ENCODE measurements at regions not wholly inside any gene's neighbourhood (a gene's known extent, or its start where the extent isn't known, plus 50 kb on each side); places are given as distances from the start of the nearest gene placed in this dataset.

DNA sequence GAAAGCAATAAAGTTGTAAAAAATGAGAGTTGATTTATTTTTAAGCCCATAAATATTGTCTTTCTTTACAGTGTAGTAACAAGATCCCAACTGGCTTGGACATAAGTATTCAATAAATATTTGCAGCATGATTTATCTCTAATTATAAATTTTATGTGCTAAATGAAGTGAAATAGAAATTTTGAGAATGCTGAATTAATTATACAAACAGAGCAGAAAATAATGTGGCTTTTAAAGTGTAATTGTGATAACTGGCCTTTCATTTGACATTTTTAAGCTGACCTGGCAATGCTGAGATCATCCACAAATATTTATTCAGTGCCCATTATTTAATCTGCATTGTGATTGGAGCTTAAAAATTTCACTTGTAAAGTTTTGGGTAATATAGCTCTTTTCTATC lies 201.6 kb upstream of the NAV3 start:
- DNase-seq (ENCODE audit: low spot score): no peak

DNA sequence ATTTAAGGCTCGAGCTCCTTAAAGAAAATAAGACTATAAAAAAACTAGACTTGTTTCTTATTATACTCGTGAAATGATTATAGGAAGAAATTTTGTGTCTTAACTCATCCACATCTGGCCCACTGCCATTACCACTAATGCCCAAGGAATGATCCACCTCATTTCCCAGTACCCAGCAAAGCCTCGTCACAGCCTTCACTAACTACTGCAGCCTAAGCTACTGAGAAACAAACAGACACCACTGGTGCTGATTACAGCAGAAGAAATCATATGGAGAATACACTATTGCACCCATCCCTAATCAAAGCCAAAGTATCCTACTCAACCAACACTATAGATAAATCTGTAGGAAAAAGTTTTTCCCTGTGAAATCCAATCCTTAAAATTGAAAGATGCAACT lies 205.3 kb upstream of the NAV3 start:
- no peak for DNase-seq (ENCODE audit: low spot score)

DNA sequence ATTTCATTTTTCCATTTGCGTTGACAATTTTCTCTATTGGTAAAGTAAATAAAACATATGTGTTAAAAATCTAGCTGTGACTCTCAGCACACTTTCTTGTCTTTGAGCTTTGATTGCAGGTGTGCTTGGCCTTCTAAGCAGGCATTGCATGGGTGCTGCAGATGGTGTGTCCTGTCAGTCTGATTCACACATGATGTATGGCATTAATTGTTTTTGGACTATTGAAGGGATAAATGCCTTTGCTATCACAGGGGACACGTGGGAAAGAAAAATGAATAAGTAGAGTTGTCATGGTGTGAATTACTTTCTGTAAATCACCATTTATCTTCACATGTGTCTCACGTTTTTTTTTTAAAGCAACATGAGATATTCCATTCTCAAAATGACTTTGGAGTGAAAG lies 211.3 kb upstream of the NAV3 start:
- DNase-seq (ENCODE audit: low spot score): no peak

DNA sequence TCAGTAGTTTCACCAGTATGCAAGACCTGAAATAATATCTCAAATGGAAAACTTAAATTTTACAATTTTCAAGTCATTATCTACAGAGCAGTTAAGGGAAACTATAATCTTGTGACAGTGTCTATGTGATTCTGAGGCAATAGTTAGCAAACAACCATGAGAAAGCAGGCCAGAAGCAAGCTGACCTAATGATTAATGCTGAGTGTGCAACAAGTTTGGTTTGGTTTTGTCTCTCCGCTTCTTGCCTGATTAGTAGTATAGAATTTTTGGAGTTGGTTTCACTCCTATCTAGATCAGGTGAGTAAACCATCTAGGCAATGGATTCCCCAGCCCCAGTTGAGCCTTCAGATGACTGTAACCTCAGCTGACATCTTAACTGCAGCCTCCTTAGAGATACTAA lies 212.9 kb upstream of the NAV3 start:
- DNase-seq (ENCODE audit: low spot score): no peak

DNA sequence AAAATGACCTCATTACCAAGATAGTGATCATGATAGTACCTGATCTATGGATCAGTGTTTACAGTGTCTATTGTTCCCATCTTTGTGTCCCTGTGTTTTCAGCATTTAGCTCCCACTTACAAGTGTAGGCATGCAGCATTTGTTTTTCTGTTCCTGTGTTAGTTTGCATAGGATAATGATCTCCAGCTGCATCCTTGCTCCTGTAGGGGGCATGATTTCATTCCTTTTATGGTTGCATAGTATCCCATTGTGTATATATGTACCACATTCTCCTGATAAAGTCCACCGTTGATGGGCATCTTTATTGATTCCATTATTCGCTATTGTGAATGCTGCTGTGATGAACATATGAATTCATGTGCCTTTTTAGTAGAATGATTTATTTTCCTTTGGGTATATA lies 215.4 kb upstream of the NAV3 start:
- DNase-seq (ENCODE audit: low spot score): no peak

DNA sequence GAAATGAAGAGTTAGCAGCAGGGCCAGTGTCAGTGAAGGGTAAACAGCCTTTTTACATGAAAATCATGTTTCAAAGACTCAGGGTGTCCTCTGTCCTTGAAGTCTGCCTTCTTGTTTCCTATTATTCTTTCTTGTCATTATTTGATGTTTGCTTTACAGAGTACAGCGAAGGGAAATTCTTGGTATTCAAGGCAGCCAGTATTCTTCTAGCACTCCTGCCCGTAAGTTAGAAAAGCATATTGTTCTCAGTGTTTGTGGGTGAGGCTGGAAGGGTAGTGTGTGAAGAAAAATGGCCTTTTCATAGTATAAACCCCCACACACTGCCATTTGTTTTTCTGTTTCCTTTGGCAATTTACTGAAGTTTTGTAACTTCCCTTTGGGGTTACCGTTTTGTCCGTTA lies 217.3 kb upstream of the NAV3 start:
- no peak for DNase-seq (ENCODE audit: low spot score)

DNA sequence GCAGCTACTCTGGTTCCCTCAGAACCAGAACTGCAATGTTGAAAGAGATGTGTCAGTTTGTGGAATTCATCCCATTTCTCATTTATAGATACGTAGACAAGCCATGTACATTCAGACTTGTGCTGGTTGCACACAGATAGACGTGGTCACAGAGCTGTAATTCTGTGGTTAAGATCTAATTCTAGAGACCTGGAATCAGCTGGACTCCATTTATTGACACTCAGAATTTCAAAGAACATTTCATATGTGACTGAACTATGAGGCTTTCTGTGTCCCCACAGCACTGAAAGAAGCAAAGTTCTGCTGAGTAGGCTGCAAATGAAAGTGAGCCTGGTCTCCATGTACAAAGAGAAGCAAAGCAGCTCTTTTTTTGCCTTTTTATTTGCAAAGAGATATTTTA lies 220.2 kb upstream of the NAV3 start:
- DNase-seq (ENCODE audit: low spot score): no peak

DNA sequence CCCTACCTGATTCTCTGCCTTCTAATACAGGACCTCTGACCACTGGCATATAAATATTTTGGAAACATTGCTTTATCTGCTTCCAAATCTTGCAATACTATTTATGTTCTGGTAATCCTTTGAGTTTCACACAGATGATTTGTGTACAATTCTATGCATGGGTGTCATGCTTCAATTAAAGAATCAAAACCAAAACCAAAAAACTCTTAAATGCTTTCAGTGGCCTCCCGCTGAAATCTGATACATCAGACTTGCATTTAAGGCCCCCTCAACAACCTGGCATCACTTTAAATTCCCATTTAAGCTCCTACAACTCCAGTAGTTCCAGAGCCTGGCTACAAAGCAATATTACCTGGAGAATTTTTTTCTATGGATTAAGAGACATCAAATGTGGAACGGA lies 221.7 kb upstream of the NAV3 start:
- no peak for DNase-seq (ENCODE audit: low spot score)

DNA sequence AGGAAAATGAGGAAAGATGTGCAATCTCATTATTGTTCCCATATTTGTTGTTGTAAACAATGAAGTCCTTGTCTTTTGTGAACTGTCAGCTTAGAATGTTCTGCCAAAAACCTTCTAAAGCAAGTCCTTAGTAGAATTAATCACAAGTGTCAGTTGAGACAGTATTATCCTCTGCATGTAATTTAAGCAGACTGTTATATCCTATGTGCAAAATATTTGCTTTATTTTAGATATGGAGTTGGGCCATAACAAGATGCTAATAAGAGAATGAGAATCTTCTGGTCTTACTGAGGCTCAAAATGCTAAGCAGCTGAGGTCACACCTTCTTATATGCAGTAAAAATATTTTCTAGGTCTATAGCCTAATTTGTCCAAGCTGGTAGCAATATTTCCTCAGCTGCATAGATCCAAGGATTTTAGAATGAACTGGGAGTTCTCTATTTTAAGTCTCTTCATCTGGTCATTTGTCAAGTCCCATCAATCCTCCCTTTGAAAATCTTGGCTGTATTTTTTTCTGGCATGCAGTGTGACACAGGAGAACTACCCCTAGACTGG lies 222.3 kb upstream of the NAV3 start:
- no peak for DNase-seq (ENCODE audit: low spot score)

DNA sequence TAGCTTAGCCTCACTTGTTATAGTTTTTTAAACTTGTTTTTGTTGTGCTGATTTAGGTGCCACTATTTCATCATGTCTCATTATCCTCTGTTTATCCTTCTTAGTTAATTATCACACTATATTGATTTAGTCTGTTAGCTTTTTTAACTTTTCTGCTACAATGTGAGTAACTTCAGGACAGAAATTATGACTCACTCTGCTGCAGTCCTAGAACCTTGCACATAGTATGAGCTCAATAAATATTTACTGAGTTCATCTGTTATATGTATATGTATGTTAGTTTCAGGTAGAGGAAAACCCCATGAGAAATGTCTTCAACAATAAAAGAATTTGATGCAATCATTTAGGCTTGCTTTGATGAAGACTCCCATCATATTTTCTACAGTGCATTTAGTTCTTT lies 224.3 kb upstream of the NAV3 start:
- DNase-seq (ENCODE audit: low spot score): no peak

DNA sequence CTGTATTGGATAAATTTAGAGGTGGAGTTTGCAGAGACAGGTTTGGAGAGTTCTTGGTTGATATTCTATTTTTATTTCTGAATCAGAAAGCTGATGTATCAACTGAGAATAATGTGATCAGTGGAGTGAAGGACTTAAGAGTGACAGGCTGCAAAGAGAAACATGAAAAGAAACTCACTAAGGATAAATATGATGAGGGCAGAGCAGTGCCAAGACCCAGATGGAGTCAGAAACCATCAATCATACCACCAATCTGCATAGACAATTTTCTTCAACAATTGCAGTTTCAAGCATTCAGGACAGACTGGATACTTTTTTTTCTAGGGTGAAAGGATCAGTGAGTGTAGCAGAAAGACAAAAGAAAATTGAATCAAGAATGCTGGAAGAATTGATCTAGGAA lies 226.7 kb upstream of the NAV3 start:
- DNase-seq (ENCODE audit: low spot score): no peak

DNA sequence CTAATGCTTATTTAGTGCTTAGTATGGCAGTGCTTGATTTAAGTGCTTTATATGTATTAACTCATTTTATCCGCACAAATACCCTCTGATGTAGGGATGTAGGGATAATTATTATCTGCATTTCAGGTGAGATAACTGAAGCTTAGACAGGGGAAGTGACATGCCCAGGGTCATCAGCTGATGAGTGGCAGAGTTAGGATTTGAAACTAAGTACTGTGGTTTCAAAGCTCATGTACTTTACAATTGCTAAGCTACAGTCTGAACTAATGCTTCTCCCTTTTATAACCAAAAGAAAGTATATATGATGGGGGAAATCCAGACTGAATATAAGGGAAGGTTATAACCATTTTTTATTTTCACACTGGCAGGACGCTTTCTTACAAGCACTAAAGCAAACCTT lies 229.6 kb upstream of the NAV3 start:
- DNase-seq (ENCODE audit: low spot score): no peak

DNA sequence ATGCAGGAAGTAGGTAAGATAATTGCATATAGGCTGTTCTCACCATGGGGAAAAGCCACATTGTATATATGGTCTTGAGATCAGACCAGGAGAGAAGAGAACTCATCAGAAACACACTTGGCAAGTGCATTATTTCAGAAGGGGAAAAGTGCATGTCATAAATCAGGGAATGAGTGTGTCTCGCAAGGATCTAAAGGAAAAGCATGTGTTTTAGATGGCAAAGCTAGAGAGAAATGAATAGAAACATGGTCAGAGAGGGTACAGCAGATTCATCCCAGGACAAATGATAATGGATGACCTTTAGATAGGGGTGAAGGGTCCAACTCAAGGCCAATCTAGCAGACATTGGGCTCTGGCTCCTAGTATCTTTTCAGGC lies 230.2 kb upstream of the NAV3 start:
- DNase-seq (ENCODE audit: low spot score): no peak

DNA sequence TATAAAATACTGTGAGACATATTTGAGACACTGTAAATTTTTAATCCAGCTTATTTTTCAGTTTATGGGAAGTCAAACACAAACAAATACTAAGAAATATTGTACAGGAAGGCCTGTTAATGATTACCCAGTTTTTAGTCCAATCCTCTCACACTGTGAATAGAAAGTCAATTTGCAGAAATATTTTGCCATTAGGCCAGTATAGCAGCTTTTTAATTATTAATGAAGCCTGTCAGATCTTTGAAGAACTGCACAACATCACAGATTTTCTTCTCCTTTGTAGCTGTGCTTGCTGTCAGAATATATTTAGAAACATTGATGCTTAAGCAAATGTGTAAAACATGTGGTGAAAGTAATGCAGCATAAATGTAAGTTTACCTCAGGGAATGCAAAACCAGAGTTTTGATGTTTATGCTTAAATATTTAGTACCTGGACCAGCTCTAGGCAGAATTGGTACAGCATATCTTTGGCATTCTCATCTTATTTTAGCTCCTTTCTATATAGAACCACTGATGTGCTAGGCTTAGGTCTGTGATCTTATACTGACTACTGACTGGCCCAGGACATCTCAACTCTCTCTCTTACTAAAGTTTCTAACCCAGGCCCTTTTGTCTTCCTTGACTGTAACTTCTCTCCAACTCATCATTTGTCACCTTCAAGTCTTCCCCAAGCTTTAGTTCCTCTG lies 230.8 kb upstream of the NAV3 start:
- DNase-seq (ENCODE audit: low spot score): no peak

DNA sequence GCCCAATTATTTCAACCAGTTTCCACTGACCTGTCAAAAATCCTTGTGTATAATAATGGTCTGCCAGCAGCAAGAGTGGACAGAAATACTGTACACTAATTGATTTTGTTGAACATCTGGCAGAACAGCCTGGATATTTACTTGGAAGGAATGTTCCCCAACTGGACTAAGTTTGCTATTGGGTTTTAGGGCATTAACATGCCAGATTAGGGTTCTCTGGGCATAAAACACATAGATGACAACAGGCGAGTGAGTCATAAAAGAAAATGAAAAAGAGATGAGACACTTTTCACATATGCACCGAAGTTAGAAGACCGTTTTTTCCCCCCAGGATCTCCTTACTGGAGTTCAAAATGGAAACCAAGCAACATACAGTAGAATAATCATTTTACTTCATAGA lies 236.3 kb upstream of the NAV3 start:
- DNase-seq (ENCODE audit: low spot score): no peak

DNA sequence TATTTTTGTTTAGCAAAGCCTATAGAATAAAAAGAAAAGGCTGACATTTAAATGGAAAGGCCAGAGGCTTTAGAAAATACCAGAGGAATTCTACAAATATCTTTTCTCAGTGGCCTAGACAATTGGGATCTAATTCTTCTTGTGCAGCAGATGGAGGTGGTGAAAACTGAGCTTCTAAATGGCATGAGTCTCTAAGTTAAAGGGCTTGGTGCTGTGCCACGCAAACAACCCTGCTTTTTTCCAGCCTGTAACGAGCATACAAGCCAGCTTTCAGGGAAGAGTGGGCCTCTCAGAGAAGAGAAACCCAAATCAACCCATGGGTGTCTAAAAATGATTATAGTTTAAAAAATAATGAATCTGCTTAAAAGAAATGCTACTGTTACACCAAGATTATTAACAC lies 237.9 kb upstream of the NAV3 start:
- no peak for DNase-seq (ENCODE audit: low spot score)

DNA sequence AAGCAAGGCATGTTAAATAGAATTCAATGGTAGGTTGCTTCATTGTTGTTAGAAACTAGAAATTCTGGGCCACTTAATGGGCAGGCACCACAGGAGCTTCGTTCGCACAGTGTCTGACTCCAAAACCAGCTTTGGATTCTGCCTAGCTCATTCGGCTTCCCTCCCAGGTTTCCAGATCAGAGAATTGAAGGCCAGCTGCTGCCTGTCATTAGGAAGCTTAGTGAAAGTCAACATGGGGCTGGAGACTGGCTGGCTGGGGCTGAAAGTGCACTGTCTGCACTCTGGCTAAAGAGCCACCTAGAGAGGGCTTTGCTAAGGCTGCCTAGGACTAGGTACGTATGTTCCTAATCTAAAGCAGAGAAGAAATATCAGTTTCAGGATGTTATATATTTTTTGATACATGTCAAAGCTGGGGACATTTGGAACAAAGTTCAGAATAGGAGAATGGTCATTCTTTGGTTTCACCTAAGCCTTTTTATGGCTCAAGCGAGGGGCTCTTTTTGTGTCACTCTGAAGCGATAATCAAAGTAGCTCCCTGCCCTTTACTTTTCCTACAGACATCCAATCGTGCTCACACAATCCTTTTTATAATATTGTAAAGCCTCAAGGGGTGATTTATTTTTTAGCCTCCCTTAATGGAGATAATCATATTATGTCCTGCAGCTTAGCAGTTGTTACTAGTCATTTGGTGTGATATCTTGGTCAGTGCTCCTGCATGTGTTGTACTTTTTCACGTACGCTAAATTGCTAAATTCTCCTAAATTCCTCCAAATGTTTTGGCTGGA lies 238.5 kb upstream of the NAV3 start:
- DNase-seq (ENCODE audit: low spot score): peak; percentile 77

DNA sequence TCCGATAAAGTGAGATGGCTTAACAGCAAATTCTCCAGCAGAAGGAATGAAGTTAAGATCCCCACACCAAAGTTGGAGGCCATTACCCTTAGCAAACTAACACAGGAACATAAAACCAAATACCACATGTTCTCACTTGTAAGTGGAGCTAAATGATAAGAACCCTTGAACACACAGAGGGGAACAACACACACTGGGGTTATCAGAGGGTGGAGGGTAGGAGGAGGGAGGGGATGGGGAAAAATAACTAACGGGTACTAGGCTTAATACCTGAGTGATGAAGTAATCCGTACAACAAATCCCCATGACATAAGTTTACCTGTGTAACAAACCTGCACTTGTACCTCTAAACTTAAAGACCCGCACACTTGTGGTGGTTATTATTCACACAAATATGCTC lies 240.4 kb upstream of the NAV3 start:
- DNase-seq (ENCODE audit: low spot score): no peak

DNA sequence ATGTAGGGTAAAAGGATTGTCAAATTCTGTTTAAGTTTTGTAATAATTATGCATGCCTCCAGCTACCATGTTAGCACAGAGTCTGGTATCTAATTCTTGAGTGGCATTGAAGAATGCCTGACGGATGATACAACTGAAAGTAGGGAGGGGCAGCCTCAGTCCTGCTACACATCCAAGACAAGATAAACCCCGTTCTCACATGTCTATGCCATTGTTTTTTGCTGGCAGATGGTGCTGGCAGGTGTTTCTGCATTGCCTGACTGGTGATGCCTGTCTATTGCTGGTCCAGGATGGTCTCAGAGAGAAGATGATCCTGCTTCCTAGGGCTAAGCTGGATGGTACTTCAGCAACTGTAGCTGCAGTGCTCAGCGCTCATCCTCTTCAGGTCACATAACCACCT lies 245.8 kb upstream of the NAV3 start:
- DNase-seq (ENCODE audit: low spot score): no peak

DNA sequence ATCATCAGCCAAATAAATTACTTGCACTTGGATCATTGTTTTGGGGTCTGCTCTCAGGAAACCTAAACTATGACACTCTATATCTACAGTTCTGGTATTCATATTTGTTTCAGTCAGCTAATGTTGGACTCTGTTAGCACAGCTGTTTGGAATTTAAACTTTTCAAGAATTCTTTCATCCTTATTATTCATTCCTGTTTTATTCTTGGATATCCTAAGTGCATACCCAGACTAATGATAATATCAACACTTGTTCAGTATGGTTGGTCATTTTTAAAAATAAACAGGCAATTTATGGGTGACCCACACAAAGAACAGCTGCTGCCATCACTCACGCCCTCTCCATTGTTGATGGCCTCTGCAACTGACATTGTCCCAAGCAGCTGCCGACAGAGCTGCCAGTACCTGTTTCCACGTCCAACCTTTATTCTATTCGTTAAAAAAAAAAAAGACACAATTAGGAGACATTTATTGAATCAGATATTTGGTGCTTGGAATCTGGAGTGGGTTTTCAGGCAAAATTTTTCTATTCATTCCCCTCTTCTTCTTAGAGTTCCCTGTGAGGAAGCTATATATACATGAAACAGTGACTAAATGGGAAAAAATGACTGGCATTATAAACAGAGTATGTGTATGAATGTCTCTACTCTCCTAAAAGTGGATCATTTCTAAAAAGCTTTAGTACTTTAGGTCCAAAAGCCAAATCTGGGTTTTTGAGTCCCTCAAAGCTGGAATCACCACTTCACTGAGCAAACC lies 252.1 kb upstream of the NAV3 start:
- no peak for DNase-seq (ENCODE audit: low spot score)

DNA sequence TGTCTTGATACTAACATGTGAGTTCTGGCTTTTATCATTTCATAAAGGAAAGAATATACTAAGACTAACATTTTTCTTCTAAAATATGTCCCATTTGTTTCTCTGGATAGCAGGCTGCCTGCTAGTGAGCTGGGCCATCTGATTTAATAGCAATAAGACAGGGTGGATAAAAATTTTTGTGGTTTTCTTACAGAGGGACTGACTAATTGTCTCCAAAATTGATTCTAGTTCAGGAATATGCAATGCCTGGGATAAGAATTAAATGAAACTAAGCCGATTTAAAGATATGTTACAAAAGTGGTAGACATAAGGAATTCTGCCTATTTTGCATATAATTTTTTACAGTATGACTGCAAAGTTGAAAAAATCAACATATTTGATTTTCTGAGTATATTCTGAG lies 252.9 kb upstream of the NAV3 start:
- DNase-seq (ENCODE audit: low spot score): no peak

DNA sequence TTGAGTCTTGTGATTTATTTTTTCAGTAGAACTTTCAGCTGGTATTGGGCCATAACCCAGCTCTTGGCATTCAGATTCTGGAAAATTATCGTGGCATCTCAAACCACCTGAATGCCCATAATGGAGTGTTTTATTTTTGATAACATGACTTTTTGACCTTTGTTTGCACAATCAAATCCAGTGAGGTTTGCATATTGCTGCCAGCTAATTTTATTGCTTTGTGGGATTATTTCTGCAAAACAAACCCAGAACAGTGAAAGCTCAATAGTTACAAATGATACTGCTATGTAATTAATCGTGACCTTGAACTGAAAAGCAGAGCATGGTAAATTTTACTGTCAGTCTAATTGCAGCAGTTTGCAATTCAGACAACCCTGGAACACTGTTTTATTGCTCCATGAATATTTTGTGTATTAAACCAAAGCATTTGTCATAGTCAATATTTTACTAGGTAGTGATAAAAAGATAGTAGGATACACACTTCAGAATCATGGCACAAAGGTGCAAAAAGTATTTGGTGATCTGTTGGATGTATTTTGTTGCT lies 255.2 kb upstream of the NAV3 start:
- no peak for DNase-seq (ENCODE audit: low spot score)

DNA sequence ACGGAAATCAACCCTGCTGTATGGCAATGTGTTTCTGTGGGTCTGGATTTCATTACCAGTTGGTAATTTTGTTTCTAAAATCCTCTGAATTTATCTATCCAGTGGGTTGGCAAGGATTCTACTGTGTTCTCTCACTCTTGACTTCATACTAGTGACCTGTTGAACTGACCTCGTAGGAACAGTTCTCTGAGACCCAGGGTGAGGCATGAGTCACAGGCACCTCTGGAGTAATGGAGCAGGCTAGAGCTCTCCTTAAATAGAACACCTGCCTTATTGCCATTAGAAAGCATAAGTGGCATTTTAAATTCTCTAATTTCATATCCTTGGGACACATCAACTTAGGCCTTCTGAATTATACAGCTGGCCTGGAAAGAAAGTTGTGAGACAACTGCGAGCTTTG lies 258.3 kb upstream of the NAV3 start:
- DNase-seq (ENCODE audit: low spot score): no peak
